ENCODE measurements at regions not wholly inside any gene's neighbourhood (a gene's known extent, or its start where the extent isn't known, plus 50 kb on each side); places are given as distances from the start of the nearest gene placed in this dataset.
"Not testable (repeated sequence)": the region's sequence is repeated elsewhere in the genome, so short reads cannot be mapped to it uniquely, and the experiment has no call there.

GRCh38 chrX:122582280-122582974 lies 601.7 kb upstream of the GRIA3 start:
- peak overlapping the region; percentile 52 for H3K27ac ChIP-seq

GRCh38 chrX:122582975-122583305 lies 601.1 kb upstream of the GRIA3 start:
- H3K27ac ChIP-seq, result peak overlapping the region; percentile 52
- no peak for DNase-seq (ENCODE audit: low read depth, low spot score)

More at GRCh38 chrX:122582280-122582974, 601.7 kb upstream of the GRIA3 start:
- peak; percentile 24 for DNase-seq (ENCODE audit: low read depth, low spot score)

GRCh38 chrX:122583551-122583950 lies 600.5 kb upstream of the GRIA3 start:
- no peak for DNase-seq (ENCODE audit: low read depth, low spot score)
- peak overlapping the region; percentile 52 for H3K27ac ChIP-seq

- H3K27ac ChIP-seq, result no peak overlapping the region
- DNase-seq (ENCODE audit: low read depth, low spot score), result no peak
These were observed 599.1 kb upstream of the GRIA3 start for GRCh38 chrX:122584981-122585380.

- no peak overlapping the region for H3K27ac ChIP-seq
- DNase-seq (ENCODE audit: low read depth, low spot score), result no peak
These were observed 597.2 kb upstream of the GRIA3 start for GRCh38 chrX:122586831-122587230.

- H3K27ac ChIP-seq, result no peak overlapping the region
- DNase-seq (ENCODE audit: low read depth, low spot score), result no peak
These were observed 592.5 kb upstream of the GRIA3 start for GRCh38 chrX:122591546-122591945.

GRCh38 chrX:122596998-122597397 lies 587.1 kb upstream of the GRIA3 start:
- H3K27ac ChIP-seq, result no peak overlapping the region
- no peak for DNase-seq (ENCODE audit: low read depth, low spot score)

- H3K27ac ChIP-seq, result no peak overlapping the region
- no peak for DNase-seq (ENCODE audit: low read depth, low spot score)
These were observed 561.3 kb upstream of the GRIA3 start for GRCh38 chrX:122622795-122623194.

- no peak for DNase-seq (ENCODE audit: low read depth, low spot score)
- H3K27ac ChIP-seq, result peak overlapping the region; percentile 49
These were observed 558.8 kb upstream of the GRIA3 start for GRCh38 chrX:122625239-122625638.

- no peak for DNase-seq (ENCODE audit: low read depth, low spot score)
- peak overlapping the region; percentile 49 for H3K27ac ChIP-seq
These were observed 558.3 kb upstream of the GRIA3 start for GRCh38 chrX:122625821-122626220.

GRCh38 chrX:122626871-122627270 lies 557.2 kb upstream of the GRIA3 start:
- H3K27ac ChIP-seq, result no peak overlapping the region
- no peak for DNase-seq (ENCODE audit: low read depth, low spot score)

- DNase-seq (ENCODE audit: low read depth, low spot score), result no peak
- no peak overlapping the region for H3K27ac ChIP-seq
These were observed 542.9 kb upstream of the GRIA3 start for GRCh38 chrX:122641136-122641535.

GRCh38 chrX:122641826-122642225 lies 542.3 kb upstream of the GRIA3 start:
- no peak overlapping the region for H3K27ac ChIP-seq
- DNase-seq (ENCODE audit: low read depth, low spot score), result no peak

- DNase-seq (ENCODE audit: low read depth, low spot score); H3K27ac ChIP-seq: not testable (repeated sequence)
These were observed 528.8 kb upstream of the GRIA3 start for GRCh38 chrX:122655256-122655655.

- no peak overlapping the region for H3K27ac ChIP-seq
- no peak for DNase-seq (ENCODE audit: low read depth, low spot score)
These were observed 517.5 kb upstream of the GRIA3 start for GRCh38 chrX:122666601-122667000.

- DNase-seq (ENCODE audit: low read depth, low spot score), result no peak
- H3K27ac ChIP-seq, result no peak overlapping the region
These were observed 516.4 kb upstream of the GRIA3 start for GRCh38 chrX:122667667-122668066.

GRCh38 chrX:122703762-122704161 lies 480.3 kb upstream of the GRIA3 start:
- no peak for DNase-seq (ENCODE audit: low read depth, low spot score)

GRCh38 chrX:122739770-122740169 lies 444.3 kb upstream of the GRIA3 start:
- DNase-seq (ENCODE audit: low read depth, low spot score), result no peak
- no peak overlapping the region for H3K27ac ChIP-seq

More at GRCh38 chrX:122703762-122704161, 480.3 kb upstream of the GRIA3 start:
- H3K27ac ChIP-seq, result no peak overlapping the region

- DNase-seq (ENCODE audit: low read depth, low spot score), result no peak
- H3K27ac ChIP-seq, result no peak overlapping the region
These were observed 413.5 kb upstream of the GRIA3 start for GRCh38 chrX:122770581-122770980.

- DNase-seq (ENCODE audit: low read depth, low spot score), result no peak
These were observed 412.1 kb upstream of the GRIA3 start for GRCh38 chrX:122771933-122772332.

GRCh38 chrX:122777766-122778165 lies 406.3 kb upstream of the GRIA3 start:
- DNase-seq (ENCODE audit: low read depth, low spot score), result no peak
- no peak overlapping the region for H3K27ac ChIP-seq

More at GRCh38 chrX:122771933-122772332, 412.1 kb upstream of the GRIA3 start:
- no peak overlapping the region for H3K27ac ChIP-seq

- no peak overlapping the region for H3K27ac ChIP-seq
- no peak for DNase-seq (ENCODE audit: low read depth, low spot score)
These were observed 400.2 kb upstream of the GRIA3 start for GRCh38 chrX:122783918-122784317.
